SK-N-SH treated with all-trans-retinoic acid at 6 μM for 48 hours (cell line): ENCODE measurements at regions not wholly inside any gene's neighbourhood (a gene's known extent, or its start where the extent isn't known, plus 50 kb on each side); places are given as distances from the start of the nearest gene placed in this dataset.
"Not testable (repeated sequence)": the region's sequence is repeated elsewhere in the genome, so short reads cannot be mapped to it uniquely, and the experiment has no call there.

Source experiments
- ATAC-seq: fragments of 200-7000 bp; cut with Tn5 transposase; 3 replicates; pipeline ENCODE4 v1.9.1; 2020; ENCODE audit warnings: mild to moderate bottlenecking, moderate library complexity
- ARNTL ChIP-seq: fragments of 450-650 bp; formaldehyde crosslinking; IDR thresholded peaks from 2 replicates; pipeline ENCODE4 v1.5.0; 2020; ENCODE audit warnings: low read depth, mild to moderate bottlenecking, moderate library complexity, borderline replicate concordance
- BACH2 ChIP-seq: fragments of 250-450 bp; sonication (Bioruptor Pico); IDR thresholded peaks from 2 replicates; pipeline ENCODE4 v1.9.0; 2021; ENCODE audit warnings: mild to moderate bottlenecking, borderline replicate concordance
- CREB5 ChIP-seq: fragments of 250-450 bp; sonication (Bioruptor Pico); IDR thresholded peaks from 2 replicates; pipeline ENCODE4 v1.5.1; 2020; ENCODE audit warnings: low read depth, mild to moderate bottlenecking, moderate library complexity
- CSDC2 ChIP-seq: fragments of 250-450 bp; sonication (Bioruptor Pico); IDR thresholded peaks from 2 replicates; pipeline ENCODE4 v1.5.0; 2020; ENCODE audit warnings: mild to moderate bottlenecking, moderate library complexity
- CSRNP3 ChIP-seq: fragments of 250-450 bp; sonication (Bioruptor Pico); IDR thresholded peaks from 2 replicates; pipeline ENCODE4 v1.5.1; 2021; ENCODE audit warnings: mild to moderate bottlenecking, moderate library complexity
- ESRRG ChIP-seq: fragments of 250-450 bp; sonication (Bioruptor Pico); IDR thresholded peaks from 2 replicates; pipeline ENCODE4 v1.6.1; 2021; ENCODE audit warnings: mild to moderate bottlenecking
- GLIS3 ChIP-seq: fragments of 250-450 bp; sonication (Bioruptor Pico); IDR thresholded peaks from 2 replicates; pipeline ENCODE4 v1.5.0; 2020; ENCODE audit warnings: mild to moderate bottlenecking, moderate library complexity
- ISL1 ChIP-seq: fragments of 250-450 bp; sonication (Bioruptor Pico); IDR thresholded peaks from 2 replicates; pipeline ENCODE4 v2.1.2; 2022; ENCODE audit warnings: mild to moderate bottlenecking, moderate library complexity
- OSR1 ChIP-seq: fragments of 250-450 bp; sonication (Bioruptor Pico); IDR thresholded peaks from 2 replicates; pipeline ENCODE4 v1.8.0; 2022; ENCODE audit warnings: moderate library complexity, mild to moderate bottlenecking, inconsistent platforms
- PATZ1 ChIP-seq: fragments of 250-450 bp; sonication (Bioruptor Pico); IDR thresholded peaks from 2 replicates; pipeline ENCODE4 v1.8.0; 2020; ENCODE audit warnings: mild to moderate bottlenecking, moderate library complexity, borderline replicate concordance
- POU6F1 ChIP-seq: fragments of 250-450 bp; sonication (Bioruptor Pico); IDR thresholded peaks from 2 replicates; pipeline ENCODE4 v1.8.0; 2021; ENCODE audit warnings: low read depth, mild to moderate bottlenecking, moderate library complexity, borderline replicate concordance
- PPARA ChIP-seq: fragments of 250-450 bp; sonication (Bioruptor Pico); IDR thresholded peaks from 2 replicates; pipeline ENCODE4 v1.5.0; 2020; ENCODE audit warnings: mild to moderate bottlenecking, borderline replicate concordance
- RARB ChIP-seq: fragments of 250-450 bp; sonication (Bioruptor Pico); IDR thresholded peaks from 2 replicates; pipeline ENCODE4 v1.8.0; 2021; ENCODE audit warnings: mild to moderate bottlenecking, moderate library complexity
- SNAI2 ChIP-seq: fragments of 250-450 bp; sonication (Bioruptor Pico); IDR thresholded peaks from 2 replicates; pipeline ENCODE4 v1.5.0; 2020; ENCODE audit warnings: mild to moderate bottlenecking, moderate library complexity
- TCF4 ChIP-seq: fragments of 250-450 bp; sonication (Bioruptor Pico); IDR thresholded peaks from 2 replicates; pipeline ENCODE4 v1.8.0; 2021; ENCODE audit warnings: mild to moderate bottlenecking, moderate library complexity, borderline replicate concordance
- TOX ChIP-seq: fragments of 250-450 bp; sonication (Bioruptor Pico); IDR thresholded peaks from 2 replicates; pipeline ENCODE4 v1.8.0; 2021; ENCODE audit warnings: mild to moderate bottlenecking, moderate library complexity, borderline replicate concordance
- ZC3H10 ChIP-seq: fragments of 250-450 bp; sonication (Bioruptor Pico); IDR thresholded peaks from 2 replicates; pipeline ENCODE4 v1.5.1; 2021; ENCODE audit warnings: mild to moderate bottlenecking, moderate library complexity
- ZFP3 ChIP-seq: fragments of 250-450 bp; sonication (Bioruptor Pico); IDR thresholded peaks from 2 replicates; pipeline ENCODE4 v1.5.0; 2020; ENCODE audit warnings: mild to moderate bottlenecking, moderate library complexity
- ZFP30 ChIP-seq: fragments of 450-650 bp; formaldehyde crosslinking; IDR thresholded peaks from 2 replicates; pipeline ENCODE4 v1.5.0; 2022; ENCODE audit warnings: mild to moderate bottlenecking, moderate library complexity
- ZNF565 ChIP-seq: fragments of 450-650 bp; formaldehyde crosslinking; conservative IDR thresholded peaks from 2 replicates; pipeline ENCODE4 v1.5.0; 2020; ENCODE audit warnings: low read depth, mild to moderate bottlenecking, moderate library complexity
- ZNF70 ChIP-seq: fragments of 450-650 bp; formaldehyde crosslinking; IDR thresholded peaks from 2 replicates; pipeline ENCODE4 v1.5.0; 2020; ENCODE audit warnings: mild to moderate bottlenecking, moderate library complexity
- ZNF8 ChIP-seq: fragments of 450-650 bp; formaldehyde crosslinking; IDR thresholded peaks from 2 replicates; pipeline ENCODE4 v1.5.0; 2020; ENCODE audit warnings: mild to moderate bottlenecking, moderate library complexity

- no peak for ATAC-seq
- TF ChIP-seq CREB5 (no peak), ISL1 (CRISPR knock-in tag) (no peak), SNAI2 (no peak), ZFP30 (no peak), OSR1 (CRISPR knock-in tag) (no peak), ESRRG (CRISPR knock-in tag) (no peak), ARNTL (no peak), PATZ1 (CRISPR knock-in tag) (no peak), RARB (no peak), TOX (no peak), CSDC2 (no peak), ZFP3 (CRISPR knock-in tag) (no peak), BACH2 (CRISPR knock-in tag) (no peak), PPARA (CRISPR knock-in tag) (no peak), ZNF8 (CRISPR knock-in tag) (no peak), ZNF70 (no peak), POU6F1 (CRISPR knock-in tag) (no peak), ZNF565 (CRISPR knock-in tag) (no peak), CSRNP3 (no peak), ZC3H10 (CRISPR knock-in tag) (no peak)
Measured at GRCh38 chrX:34839451-34839850, 103.1 kb upstream of the FAM47B start.

- ATAC-seq: not testable (repeated sequence)
Measured at GRCh38 chrX:34841205-34841604, 101.4 kb upstream of the FAM47B start.

- no peak for ATAC-seq
- TF ChIP-seq ZFP30: no peak
- no peak for TF ChIP-seq GLIS3
- no peak for TF ChIP-seq ZNF565 (CRISPR knock-in tag)
- TF ChIP-seq PPARA (CRISPR knock-in tag): no peak
- no peak for TF ChIP-seq TOX
- TF ChIP-seq BACH2 (CRISPR knock-in tag): no peak
- TF ChIP-seq ZC3H10 (CRISPR knock-in tag): no peak
- TF ChIP-seq CREB5: no peak
- TF ChIP-seq CSDC2: no peak
- no peak for TF ChIP-seq OSR1 (CRISPR knock-in tag)
- no peak for TF ChIP-seq TCF4 (CRISPR knock-in tag)
- TF ChIP-seq ZNF70: no peak
- TF ChIP-seq PATZ1 (CRISPR knock-in tag): no peak
- TF ChIP-seq RARB: no peak
- TF ChIP-seq SNAI2: no peak
- TF ChIP-seq ESRRG (CRISPR knock-in tag): no peak
- TF ChIP-seq, all 23 proteins: peak for 0
Measured at GRCh38 chrX:34848281-34848680, 94.3 kb upstream of the FAM47B start.
